Heart left ventricle (tissue), 16 donors: ENCODE measurements at regions not wholly inside any gene's neighbourhood (a gene's known extent, or its start where the extent isn't known, plus 50 kb on each side); places are given as distances from the start of the nearest gene placed in this dataset.

Source experiments
- ATAC-seq, 4 donors: fragments of 200-7000 bp; cut with Tn5 transposase; one replicate each; pipeline ENCODE4 v1.9.1; 2020 to 2022; ENCODE audit warnings: moderate library complexity in 4 of 4, mild to moderate bottlenecking in 3 of 4, moderate number of reproducible peaks in 1 of 4
- DNase-seq, 5 donors: peaks; one replicate each; pipeline ENCODE4 v3.0.0-alpha.2; 2020
- H3K27ac ChIP-seq, 12 donors: fragments of 200-600 bp; sonication (generic) in 4 of 12; one replicate each; pipeline versions ENCODE4 v1.5.0 to v1.8.0; 2016 to 2022; ENCODE audit warnings: mild to moderate bottlenecking in 2 of 12
- H3K27me3 ChIP-seq, 9 donors: fragments of 200-600 bp; sonication (generic) in 2 of 9; one replicate each; pipeline versions ENCODE4 v1.5.1 to v1.8.0; 2016 to 2022; ENCODE audit warnings: mild to moderate bottlenecking in 3 of 9
- H3K36me3 ChIP-seq, 9 donors: fragments of 200-600 bp; sonication (generic) in 2 of 9; one replicate each; pipeline versions ENCODE4 v1.5.0 to v1.8.0; 2018 to 2022; ENCODE audit warnings: mild to moderate bottlenecking in 2 of 9
- H3K4me1 ChIP-seq, 12 donors: fragments of 200-600 bp; sonication (generic) in 4 of 12; one replicate each; pipeline versions ENCODE4 v1.5.0 to v1.8.0; 2016 to 2022; ENCODE audit warnings: mild to moderate bottlenecking in 3 of 12
- H3K4me3 ChIP-seq, 12 donors: fragments of 200-600 bp; sonication (generic) in 4 of 12; one replicate each; pipeline versions ENCODE4 v1.5.0 to v1.8.0; 2017 to 2022; ENCODE audit warnings: mild to moderate bottlenecking in 9 of 12, moderate library complexity in 4 of 12
- H3K9me3 ChIP-seq, 12 donors: fragments of 200-600 bp; sonication (generic) in 4 of 12; one replicate each; pipeline versions ENCODE4 v1.5.0 to v1.8.0; 2016 to 2022; ENCODE audit warnings: mild to moderate bottlenecking in 1 of 12
- POLR2A ChIP-seq, 2 donors: fragments of 450-650 bp; IDR thresholded peaks; one replicate each; pipeline ENCODE4 v1.6.1; 2017; ENCODE audit warnings: antibody characterized with exemption in 2 of 2, mild to moderate bottlenecking in 2 of 2, moderate library complexity in 2 of 2
- WGBS, 4 donors: extraction: QIAGEN DNeasy Blood & Tissue Kit in 2 of 4; methylation state at CpG; one replicate each; pipeline versions ENCODE4 v1.1.5 to v1.1.7; 2013 to 2018; 5-methylcytosine and 5-hydroxymethylcytosine counted together
- intact Hi-C, 10 donors: fragments of 100-400 bp; cut with DNase I; formaldehyde crosslinking; loops; one replicate each; pipeline versions ENCODE4 v1.11.1 to v1.14.2; 2022
- TF ChIP-seq, protein P1 (sequence below), 12 donors: fragments of 200-600 bp; sonication (generic) in 4 of 12; IDR thresholded peaks; one replicate each; pipeline versions ENCODE4 v1.5.0 to v1.8.0; 2018 to 2022; ENCODE audit warnings: antibody characterized with exemption in 12 of 12, mild to moderate bottlenecking in 5 of 12
- donor health status: ischemic (EF 13 %, LVEDD 7.1; RV severe dilation, severe dysfunction).
- donor health status: healthy with polysubstance abuse.
- donor health status: DM: no; HTN: yes; CAD: no.
- donor health status: DM: no; HTN: no; CAD: no.
- donor health status: ischemic (EF 25% LVEDD 6.9; RV normal size, moderate dysfunction).
- donor health status: ischemic (EF 25% LVEDD 5.7; RV mildly dilated, moderate dysfunction).
- donor health status: healthy.
- donor health status: DM: yes; HTN: yes; CAD: no.
- donor health status: ischemic (EF 35%, LVEDD 5.7; RV mildly dilated, moderate dysfunction).
- donor health status: nonischemic (EF 11% LVEDD 7.7; RV severe dilation, severe dysfunction).
- donor health status: DM: yes; HTN: yes; CAD: no.
- donor health status: PGD.
- donor health status: ischemic (EF 29% LVEDD 5.4; RV normal size, mild dysfunction).
- donor health status: nonischemic (EF 23%, LVEDD 6.1; RV moderate dilation, normal function).

GRCh38 chr3:87046241-87046640 lies 55.3 kb upstream of the VGLL3 start:
- WGBS, 4 donors, result 54 to 81% (median 81%) methylated on average over 4 of the region's 4 CpGs

GRCh38 chr3:87045473-87045872 lies 54.5 kb upstream of the VGLL3 start:
- H3K4me1 ChIP-seq, result no peaks in the 10 kb centered on the region
- intact Hi-C loops, result no loop called here
- ATAC-seq (no peak), DNase-seq (no peak)
- TF ChIP-seq, protein P1, sequence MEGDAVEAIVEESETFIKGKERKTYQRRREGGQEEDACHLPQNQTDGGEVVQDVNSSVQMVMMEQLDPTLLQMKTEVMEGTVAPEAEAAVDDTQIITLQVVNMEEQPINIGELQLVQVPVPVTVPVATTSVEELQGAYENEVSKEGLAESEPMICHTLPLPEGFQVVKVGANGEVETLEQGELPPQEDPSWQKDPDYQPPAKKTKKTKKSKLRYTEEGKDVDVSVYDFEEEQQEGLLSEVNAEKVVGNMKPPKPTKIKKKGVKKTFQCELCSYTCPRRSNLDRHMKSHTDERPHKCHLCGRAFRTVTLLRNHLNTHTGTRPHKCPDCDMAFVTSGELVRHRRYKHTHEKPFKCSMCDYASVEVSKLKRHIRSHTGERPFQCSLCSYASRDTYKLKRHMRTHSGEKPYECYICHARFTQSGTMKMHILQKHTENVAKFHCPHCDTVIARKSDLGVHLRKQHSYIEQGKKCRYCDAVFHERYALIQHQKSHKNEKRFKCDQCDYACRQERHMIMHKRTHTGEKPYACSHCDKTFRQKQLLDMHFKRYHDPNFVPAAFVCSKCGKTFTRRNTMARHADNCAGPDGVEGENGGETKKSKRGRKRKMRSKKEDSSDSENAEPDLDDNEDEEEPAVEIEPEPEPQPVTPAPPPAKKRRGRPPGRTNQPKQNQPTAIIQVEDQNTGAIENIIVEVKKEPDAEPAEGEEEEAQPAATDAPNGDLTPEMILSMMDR (IDR thresholded peaks at IDR 0.05), result no peak
- no peak for TF ChIP-seq POLR2A (IDR thresholded peaks at IDR 0.05)
- 81 to 83% (median 83%) methylated on average over 1 of the region's 1 CpG for WGBS, 4 donors
- no peaks in the 10 kb centered on the region for H3K9me3 ChIP-seq
- H3K36me3 ChIP-seq, result no peaks in the 10 kb centered on the region
- no peak overlapping the region for H3K27ac ChIP-seq
- H3K4me3 ChIP-seq, result no peak overlapping the region
- no peaks in the 10 kb centered on the region for H3K27me3 ChIP-seq

More at GRCh38 chr3:87046241-87046640, 55.3 kb upstream of the VGLL3 start:
- Histone ChIP-seq H3K4me1 (no peaks in the 10 kb centered on the region), H3K9me3 (no peaks in the 10 kb centered on the region), H3K4me3 (no peak overlapping the region), H3K36me3 (no peaks in the 10 kb centered on the region), H3K27me3 (no peaks in the 10 kb centered on the region), H3K27ac (no peak overlapping the region)
- DNase-seq (no peak), ATAC-seq (no peak)
- TF ChIP-seq, protein P1 (IDR thresholded peaks at IDR 0.05), result no peak
- intact Hi-C loops, result no loop called here

- no peak for DNase-seq
- no peak for ATAC-seq
- intact Hi-C loops, result no loop called here
- Histone ChIP-seq H3K27ac (no peak overlapping the region), H3K36me3 (no peaks in the 10 kb centered on the region), H3K4me1 (no peaks in the 10 kb centered on the region), H3K9me3 (no peaks in the 10 kb centered on the region), H3K4me3 (no peak overlapping the region), H3K27me3 (no peaks in the 10 kb centered on the region)
- WGBS, 4 donors, result 67 to 80% (median 76%) methylated on average over 2 of the region's 2 CpGs
- TF ChIP-seq, protein P1 (IDR thresholded peaks at IDR 0.05), result no peak
- no peak for TF ChIP-seq POLR2A (IDR thresholded peaks at IDR 0.05)
Observed at GRCh38 chr3:87044846-87045245, 53.9 kb upstream of the VGLL3 start.

- intact Hi-C loops, result no loop called here
- no peak overlapping the region for H3K27ac ChIP-seq
- DNase-seq, result no peak
- 35 to 63% (median 47%) methylated on average over 1 of the region's 1 CpG for WGBS, 4 donors
- no peaks in the 10 kb centered on the region for H3K36me3 ChIP-seq
- no peak overlapping the region for H3K4me3 ChIP-seq
- no peak for TF ChIP-seq POLR2A (IDR thresholded peaks at IDR 0.05)
- TF ChIP-seq, protein P1 (IDR thresholded peaks at IDR 0.05), result no peak
- ATAC-seq, result no peak
- H3K9me3 ChIP-seq, result no peaks in the 10 kb centered on the region
- H3K27me3 ChIP-seq, result no peaks in the 10 kb centered on the region
- no peaks in the 10 kb centered on the region for H3K4me1 ChIP-seq
Observed at GRCh38 chr3:87044409-87044808, 53.5 kb upstream of the VGLL3 start.
